Panc1 (cell line): ENCODE measurements at regions not wholly inside any gene's neighbourhood (a gene's known extent, or its start where the extent isn't known, plus 50 kb on each side); places are given as distances from the start of the nearest gene placed in this dataset.

Experiments
- CTCF ChIP-seq: fragments of 450-650 bp; IDR thresholded peaks from 2 replicates; pipeline ENCODE4 v1.5.1; 2017; ENCODE audit warnings: mild to moderate bottlenecking
- POLR2AphosphoS5 ChIP-seq: IDR thresholded peaks from 2 replicates; pipeline ENCODE4 v1.6.1; 2012; ENCODE audit warnings: mild to moderate bottlenecking, low read depth, low read length, moderate library complexity
- REST ChIP-seq, 2 experiments: IDR thresholded peaks; 2 replicates each; pipeline ENCODE4 v1.6.1; 2011 to 2012; ENCODE audit warnings: low read depth in 2 of 2, control low read depth in 1 of 2, low read length in 1 of 2, mild to moderate bottlenecking in 1 of 2, moderate library complexity in 1 of 2; ENCODE audit not compliant: insufficient read depth in 1 of 2
- TCF7L2 ChIP-seq: IDR thresholded peaks from 2 replicates; pipeline ENCODE4 v1.6.1; 2011; ENCODE audit warnings: mild to moderate bottlenecking, low read depth, low read length, inconsistent platforms

GRCh38 chr17:77854759-77855745 is 103.5 kb upstream of the TNRC6C start:
- TF ChIP-seq CTCF = no peak
- peak in 1 of 2 experiments; percentile 31; a peak in 1 of 4 replicates for TF ChIP-seq REST (IDR thresholded peaks at IDR 0.05; ENCODE audit: insufficient read depth in 1 of 2, low read depth in 2 of 2, low read length in 1 of 2)
- no peak for TF ChIP-seq POLR2AphosphoS5
- no peak for TF ChIP-seq TCF7L2
